ENCODE measurements at regions not wholly inside any gene's neighbourhood (a gene's known extent, or its start where the extent isn't known, plus 50 kb on each side); places are given as distances from the start of the nearest gene placed in this dataset.
"Not testable (repeated sequence)": the region's sequence is repeated elsewhere in the genome, so short reads cannot be mapped to it uniquely, and the experiment has no call there.

GRCh38 chr11:103604310-103604709 is 432.1 kb upstream of the DDI1 start:
- H3K27ac ChIP-seq (ENCODE audit: low read depth, low read length): no peak overlapping the region
- peak overlapping the region; percentile 14 for H2AFZ ChIP-seq (ENCODE audit: low read length, unreplicated experiment)

DNA sequence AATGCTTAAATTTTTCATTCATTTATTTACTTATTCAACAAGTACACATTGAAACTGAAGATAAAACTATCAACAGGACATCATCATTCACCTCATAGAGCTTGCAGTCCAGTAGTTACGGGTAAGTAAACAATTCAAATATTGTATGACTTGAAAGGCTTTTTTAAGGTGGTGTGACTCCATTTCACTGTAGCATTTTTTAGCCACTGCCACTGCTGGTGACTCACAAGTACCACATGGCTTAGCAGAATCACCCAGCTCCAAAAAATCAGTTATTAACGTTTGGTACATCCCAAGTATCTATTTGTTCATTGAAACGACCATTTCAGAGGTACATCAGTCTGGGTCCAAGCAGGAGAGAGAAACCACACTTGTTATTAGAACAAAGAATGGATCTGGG is 427.9 kb upstream of the DDI1 start:
- Histone ChIP-seq H3K4me1 (ENCODE audit: control insufficient read depth, insufficient read depth, low read length, unreplicated experiment) (peaks cover 38% of the 10 kb centered on the region), H3K27me3 (ENCODE audit: insufficient read depth, low read length) (no peaks in the 10 kb centered on the region), H3K79me2 (ENCODE audit: control insufficient read depth, insufficient read depth, low read length, unreplicated experiment) (no peaks in the 10 kb centered on the region), H3K36me3 (ENCODE audit: insufficient read depth, low read length) (no peaks in the 10 kb centered on the region; the same call in 1 of the 2 replicates), H3K27ac (ENCODE audit: low read depth, low read length) (peak overlapping the region; percentile 82), H2AFZ (ENCODE audit: low read length, unreplicated experiment) (peak overlapping the region; percentile 16), H3K4me3 (ENCODE audit: low read depth, low read length) (no peak overlapping the region)

More at GRCh38 chr11:103604310-103604709, 432.1 kb upstream of the DDI1 start:
- H3K4me1 ChIP-seq (ENCODE audit: control insufficient read depth, insufficient read depth, low read length, unreplicated experiment): peaks cover 24% of the 10 kb centered on the region
- no peaks in the 10 kb centered on the region for H3K27me3 ChIP-seq (ENCODE audit: insufficient read depth, low read length)
- H3K79me2 ChIP-seq (ENCODE audit: control insufficient read depth, insufficient read depth, low read length, unreplicated experiment): no peaks in the 10 kb centered on the region
- no peak overlapping the region for H3K4me3 ChIP-seq (ENCODE audit: low read depth, low read length)
- H3K36me3 ChIP-seq (ENCODE audit: insufficient read depth, low read length): no peaks in the 10 kb centered on the region

- Histone ChIP-seq H2AFZ (ENCODE audit: low read length, unreplicated experiment) (peak overlapping the region; percentile 90), H3K36me3 (ENCODE audit: insufficient read depth, low read length) (no peaks in the 10 kb centered on the region; the same call in 1 of the 2 replicates), H3K4me3 (ENCODE audit: low read depth, low read length) (peak overlapping the region; percentile 51; the same call in 1 of the 2 replicates), H3K4me1 (ENCODE audit: control insufficient read depth, insufficient read depth, low read length, unreplicated experiment) (peaks cover 33% of the 10 kb centered on the region), H3K27ac (ENCODE audit: low read depth, low read length) (peak overlapping the region; percentile 82), H3K27me3 (ENCODE audit: insufficient read depth, low read length) (no peaks in the 10 kb centered on the region), H3K79me2 (ENCODE audit: control insufficient read depth, insufficient read depth, low read length, unreplicated experiment) (no peaks in the 10 kb centered on the region)
These were observed 427.0 kb upstream of the DDI1 start for GRCh38 chr11:103609117-103610066.

DNA sequence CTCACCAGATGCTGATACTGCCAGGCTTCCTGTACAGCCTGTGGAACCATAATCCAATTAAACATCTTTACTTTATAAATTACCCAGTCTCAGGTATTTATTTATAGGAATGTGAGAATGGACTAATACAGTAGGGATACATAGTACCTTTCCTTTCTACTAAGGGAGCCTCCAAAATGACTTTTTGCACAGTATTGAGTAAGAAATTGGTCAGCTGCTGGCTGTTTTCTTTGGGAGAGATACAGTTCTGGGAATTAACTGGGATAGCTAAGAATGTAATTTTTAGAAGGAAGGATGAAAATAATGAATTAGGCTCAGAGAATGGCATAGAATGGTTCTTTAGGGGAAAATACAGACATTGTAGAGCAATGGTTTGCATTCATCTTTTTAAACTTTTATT is 426.0 kb upstream of the DDI1 start:
- H3K27me3 ChIP-seq (ENCODE audit: insufficient read depth, low read length): no peaks in the 10 kb centered on the region
- H3K27ac ChIP-seq (ENCODE audit: low read depth, low read length): 0 out of 2 replicates have a peak overlapping the region, but pooled peaks have one; percentile 82
- H3K79me2 ChIP-seq (ENCODE audit: control insufficient read depth, insufficient read depth, low read length, unreplicated experiment): no peaks in the 10 kb centered on the region
- peak overlapping the region; percentile 90 for H2AFZ ChIP-seq (ENCODE audit: low read length, unreplicated experiment)
- no peak overlapping the region; the same call in 1 of the 2 replicates for H3K4me3 ChIP-seq (ENCODE audit: low read depth, low read length)
- H3K36me3 ChIP-seq (ENCODE audit: insufficient read depth, low read length): no peaks in the 10 kb centered on the region; the same call in 1 of the 2 replicates
- peaks cover 28% of the 10 kb centered on the region for H3K4me1 ChIP-seq (ENCODE audit: control insufficient read depth, insufficient read depth, low read length, unreplicated experiment)

GRCh38 chr11:103611526-103612260 is 424.7 kb upstream of the DDI1 start:
- H3K4me3 ChIP-seq (ENCODE audit: low read depth, low read length); H2AFZ ChIP-seq (ENCODE audit: low read length, unreplicated experiment); H3K27ac ChIP-seq (ENCODE audit: low read depth, low read length); H3K27me3 ChIP-seq (ENCODE audit: insufficient read depth, low read length); H3K36me3 ChIP-seq (ENCODE audit: insufficient read depth, low read length); H3K79me2 ChIP-seq (ENCODE audit: control insufficient read depth, insufficient read depth, low read length, unreplicated experiment): not testable (repeated sequence)
- peaks cover 28% of the 10 kb centered on the region for H3K4me1 ChIP-seq (ENCODE audit: control insufficient read depth, insufficient read depth, low read length, unreplicated experiment)

DNA sequence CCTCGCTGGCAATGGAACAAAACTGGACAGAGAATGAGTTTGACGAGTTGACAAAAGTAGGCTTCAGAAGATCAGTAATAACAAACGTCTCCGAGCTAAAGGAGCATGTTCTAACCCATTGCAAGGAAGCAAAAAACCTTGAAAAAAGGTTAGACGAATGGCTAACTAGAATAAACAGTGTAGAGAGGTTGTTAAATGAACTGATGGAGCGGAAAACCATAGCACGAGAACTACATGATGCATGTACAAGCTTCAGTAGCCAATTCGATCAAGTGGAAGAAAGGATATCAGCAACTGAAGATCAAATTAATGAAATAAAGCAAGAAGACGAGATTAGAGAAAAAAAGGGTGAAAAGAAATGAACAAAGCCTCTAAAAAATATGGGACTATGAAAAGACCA is 424.0 kb upstream of the DDI1 start:
- H2AFZ ChIP-seq (ENCODE audit: low read length, unreplicated experiment); H3K27me3 ChIP-seq (ENCODE audit: insufficient read depth, low read length); H3K4me3 ChIP-seq (ENCODE audit: low read depth, low read length); H3K36me3 ChIP-seq (ENCODE audit: insufficient read depth, low read length); H3K27ac ChIP-seq (ENCODE audit: low read depth, low read length); H3K79me2 ChIP-seq (ENCODE audit: control insufficient read depth, insufficient read depth, low read length, unreplicated experiment): not testable (repeated sequence)
- peaks cover 28% of the 10 kb centered on the region for H3K4me1 ChIP-seq (ENCODE audit: control insufficient read depth, insufficient read depth, low read length, unreplicated experiment)

DNA sequence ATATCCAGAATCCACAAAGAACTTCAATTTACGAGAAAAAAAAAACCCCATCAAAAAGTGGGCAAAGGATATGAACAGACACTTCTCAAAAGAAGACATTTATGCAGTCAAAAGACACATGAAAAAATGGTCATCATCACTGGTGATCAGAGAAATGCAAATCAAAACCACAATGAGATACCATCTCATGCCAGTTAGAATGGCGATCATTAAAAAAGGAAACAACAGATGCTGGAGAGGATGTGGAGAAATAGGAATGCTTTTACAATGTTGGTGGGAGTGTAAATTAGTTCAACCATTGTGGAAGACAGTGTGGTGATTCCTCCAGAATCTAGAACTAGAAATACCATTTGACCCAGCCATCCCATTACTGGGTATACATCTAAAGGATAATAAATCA is 419.9 kb upstream of the DDI1 start:
- not testable (repeated sequence) for H3K27me3 ChIP-seq (ENCODE audit: insufficient read depth, low read length); H3K79me2 ChIP-seq (ENCODE audit: control insufficient read depth, insufficient read depth, low read length, unreplicated experiment); H3K27ac ChIP-seq (ENCODE audit: low read depth, low read length); H2AFZ ChIP-seq (ENCODE audit: low read length, unreplicated experiment); H3K4me3 ChIP-seq (ENCODE audit: low read depth, low read length); H3K36me3 ChIP-seq (ENCODE audit: insufficient read depth, low read length)
- H3K4me1 ChIP-seq (ENCODE audit: control insufficient read depth, insufficient read depth, low read length, unreplicated experiment): peaks cover 14% of the 10 kb centered on the region

DNA sequence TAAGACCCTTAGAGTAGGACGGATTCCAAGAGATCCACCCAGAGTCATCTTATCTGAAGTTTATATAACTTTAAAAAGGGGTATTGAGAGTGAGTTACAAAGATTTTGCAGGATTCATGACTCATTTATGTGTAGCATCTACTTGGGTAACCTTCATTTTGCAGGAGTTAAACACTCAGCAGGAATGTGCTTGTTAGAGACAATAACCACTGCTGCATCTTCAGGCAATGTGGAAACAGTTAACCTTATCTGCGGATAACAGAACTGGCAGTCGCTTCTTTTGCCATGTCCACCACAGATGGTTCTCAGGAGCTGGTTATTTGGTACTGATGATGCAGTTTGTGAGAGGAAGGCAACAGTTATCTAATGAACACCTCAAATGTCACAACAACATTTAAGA is 417.9 kb upstream of the DDI1 start:
- no peaks in the 10 kb centered on the region for H3K79me2 ChIP-seq (ENCODE audit: control insufficient read depth, insufficient read depth, low read length, unreplicated experiment)
- peaks cover 14% of the 10 kb centered on the region for H3K4me1 ChIP-seq (ENCODE audit: control insufficient read depth, insufficient read depth, low read length, unreplicated experiment)
- H2AFZ ChIP-seq (ENCODE audit: low read length, unreplicated experiment): no peak overlapping the region
- H3K4me3 ChIP-seq (ENCODE audit: low read depth, low read length): no peak overlapping the region
- no peaks in the 10 kb centered on the region for H3K27me3 ChIP-seq (ENCODE audit: insufficient read depth, low read length)
- H3K27ac ChIP-seq (ENCODE audit: low read depth, low read length): no peak overlapping the region
- H3K36me3 ChIP-seq (ENCODE audit: insufficient read depth, low read length): no peaks in the 10 kb centered on the region

- Histone ChIP-seq H3K27ac (ENCODE audit: low read depth, low read length) (no peak overlapping the region), H3K79me2 (ENCODE audit: control insufficient read depth, insufficient read depth, low read length, unreplicated experiment) (no peaks in the 10 kb centered on the region), H3K4me1 (ENCODE audit: control insufficient read depth, insufficient read depth, low read length, unreplicated experiment) (peaks cover 20% of the 10 kb centered on the region), H2AFZ (ENCODE audit: low read length, unreplicated experiment) (peak overlapping the region; percentile 18), H3K27me3 (ENCODE audit: insufficient read depth, low read length) (no peaks in the 10 kb centered on the region), H3K4me3 (ENCODE audit: low read depth, low read length) (no peak overlapping the region), H3K36me3 (ENCODE audit: insufficient read depth, low read length) (no peaks in the 10 kb centered on the region)
These were observed 417.0 kb upstream of the DDI1 start for GRCh38 chr11:103619480-103619879.

DNA sequence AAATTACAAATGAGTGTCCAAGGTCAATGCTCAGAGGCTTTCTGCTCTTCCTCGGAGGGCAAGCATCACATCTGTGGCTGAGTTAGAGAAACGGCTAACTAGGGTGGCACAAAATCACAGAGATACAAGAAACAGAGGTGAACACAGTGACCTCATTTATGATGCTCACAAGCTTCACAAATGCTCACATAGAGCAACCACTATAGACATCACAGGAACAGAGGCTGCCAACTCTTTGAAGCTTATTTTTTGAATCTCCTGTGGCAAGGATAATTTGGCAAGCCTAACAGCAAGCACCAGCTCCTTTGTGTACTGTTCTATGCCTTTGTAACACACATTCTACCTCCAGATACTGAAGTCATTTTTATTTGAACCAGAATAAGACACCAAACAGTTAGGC is 416.5 kb upstream of the DDI1 start:
- Histone ChIP-seq H2AFZ (ENCODE audit: low read length, unreplicated experiment) (no peak overlapping the region), H3K36me3 (ENCODE audit: insufficient read depth, low read length) (no peaks in the 10 kb centered on the region), H3K4me3 (ENCODE audit: low read depth, low read length) (no peak overlapping the region), H3K79me2 (ENCODE audit: control insufficient read depth, insufficient read depth, low read length, unreplicated experiment) (no peaks in the 10 kb centered on the region), H3K4me1 (ENCODE audit: control insufficient read depth, insufficient read depth, low read length, unreplicated experiment) (peaks cover 24% of the 10 kb centered on the region), H3K27me3 (ENCODE audit: insufficient read depth, low read length) (no peaks in the 10 kb centered on the region), H3K27ac (ENCODE audit: low read depth, low read length) (no peak overlapping the region)

All from ACC112 (cell line).